Testis (tissue), 2 donors: ENCODE measurements at regions not wholly inside any gene's neighbourhood (a gene's known extent, or its start where the extent isn't known, plus 50 kb on each side); places are given as distances from the start of the nearest gene placed in this dataset.

Experiments
- CTCF ChIP-seq, 3 experiments: fragments of 450-650 bp in 2 of 3; fragments of 200-600 bp in 1 of 3; sonication (generic) in 1 of 3; IDR thresholded peaks; one replicate each; pipeline ENCODE4 v1.5.1; 2016 to 2019; ENCODE audit warnings: antibody characterized with exemption in 3 of 3, mild to moderate bottlenecking in 2 of 3, moderate library complexity in 1 of 3
- POLR2A ChIP-seq: fragments of 450-650 bp; IDR thresholded peaks from one replicate; pipeline ENCODE4 v1.6.1; 2017; ENCODE audit warnings: antibody characterized with exemption, mild to moderate bottlenecking, moderate library complexity

DNA sequence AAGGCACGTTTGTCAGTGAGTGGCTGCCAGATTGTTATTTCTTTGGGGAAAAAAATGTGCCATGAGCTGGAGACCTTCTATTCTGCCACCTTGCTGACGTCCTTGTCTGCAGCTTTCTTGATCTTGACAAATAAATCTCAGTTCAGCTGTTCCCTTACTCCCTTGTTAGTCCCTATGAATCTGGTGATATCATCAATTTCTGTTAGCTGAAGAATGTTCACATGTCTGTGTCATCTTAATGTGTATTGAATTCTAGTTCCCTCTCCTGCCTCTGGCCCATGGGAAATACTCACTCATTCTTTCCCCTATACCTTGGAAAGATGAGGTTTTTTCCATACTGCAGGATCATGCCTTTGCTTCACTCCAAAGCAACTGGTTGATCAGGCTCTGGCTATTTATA is 649.9 kb upstream of the API5 start:
- TF ChIP-seq CTCF (IDR thresholded peaks at IDR 0.05) (no peak), POLR2A (no peak)
